GM12878 (cell line): ENCODE measurements at regions not wholly inside any gene's neighbourhood (a gene's known extent, or its start where the extent isn't known, plus 50 kb on each side); places are given as distances from the start of the nearest gene placed in this dataset.

Experiments
- CHD1 ChIP-seq: IDR thresholded peaks from 2 replicates; pipeline ENCODE4 v1.6.1; 2012; ENCODE audit warnings: low read depth, low read length, improper control_type of control experiment
- HDAC2 ChIP-seq: fragments of 200-600 bp; sonication (generic); IDR thresholded peaks from 2 replicates; pipeline ENCODE4 v1.6.1; 2017
- MTA2 ChIP-seq: fragments of 450-650 bp; IDR thresholded peaks from 2 replicates; pipeline ENCODE4 v1.6.1; 2016; ENCODE audit warnings: low read depth, mild to moderate bottlenecking, moderate library complexity
- NFIC ChIP-seq: IDR thresholded peaks from 2 replicates; pipeline ENCODE4 v1.6.1; 2012; ENCODE audit warnings: low read depth, mild to moderate bottlenecking, inconsistent platforms, low read length, moderate library complexity
- PAX5 ChIP-seq: IDR thresholded peaks from 2 replicates; pipeline ENCODE4 v1.6.1; 2011; ENCODE audit warnings: low read depth, low read length, borderline replicate concordance
- PRDM15 ChIP-seq: fragments of 450-650 bp; formaldehyde crosslinking; IDR thresholded peaks from 2 replicates; pipeline ENCODE4 v1.4.0; 2020; ENCODE audit warnings: mild to moderate bottlenecking, moderate library complexity
- REST ChIP-seq: IDR thresholded peaks from 2 replicates; pipeline ENCODE4 v1.6.1; 2012; ENCODE audit warnings: mild to moderate bottlenecking, low read depth, low read length
- SRF ChIP-seq, 2 experiments: IDR thresholded peaks; 2 replicates each; pipeline ENCODE4 v1.6.1; 2011; ENCODE audit warnings: low read depth in 2 of 2, low read length in 2 of 2, mild to moderate bottlenecking in 1 of 2, moderate library complexity in 1 of 2
- TAF1 ChIP-seq: IDR thresholded peaks from 2 replicates; pipeline ENCODE4 v1.6.1; 2011; ENCODE audit warnings: mild to moderate bottlenecking, low read depth, low read length, borderline replicate concordance
- ZNF274 ChIP-seq: IDR thresholded peaks from one replicate; pipeline ENCODE4 v1.8.0; 2011; ENCODE audit not compliant: insufficient read length, insufficient read depth
- ZNF687 ChIP-seq: fragments of 450-650 bp; IDR thresholded peaks from 2 replicates; pipeline ENCODE4 v1.6.1; 2017; ENCODE audit warnings: mild to moderate bottlenecking, moderate library complexity

GRCh38 chr5:175356428-175356827, 87.6 kb downstream of the DRD1 start (continued):
- TF ChIP-seq PRDM15 (no peak), REST (no peak), ZNF687 (no peak), HDAC2 (no peak), NFIC (no peak), SRF (IDR thresholded peaks at IDR 0.05; ENCODE audit: low read depth in 2 of 2, low read length in 2 of 2) (no peak), MTA2 (no peak), ZNF274 (no peak), TAF1 (no peak), PAX5 (no peak), CHD1 (no peak)
- TF ChIP-seq, all 136 proteins: peak for 0
